ENCODE measurements at regions not wholly inside any gene's neighbourhood (a gene's known extent, or its start where the extent isn't known, plus 50 kb on each side); places are given as distances from the start of the nearest gene placed in this dataset.

- Histone ChIP-seq H4K20me1 (ENCODE audit: insufficient read depth, low read length) (no peaks in the 10 kb centered on the region), H3K4me2 (ENCODE audit: insufficient read depth, low read length) (no peak overlapping the region), H2AFZ (ENCODE audit: low read length) (no peak overlapping the region), H3K27me3 (ENCODE audit: insufficient read depth, low read length) (no peaks in the 10 kb centered on the region), H3K4me3 (ENCODE audit: insufficient read depth, low read length) (no peak overlapping the region), H3K9me3 (ENCODE audit: low read depth, low read length) (no peaks in the 10 kb centered on the region), H3K36me3 (ENCODE audit: insufficient read depth, low read length) (no peaks in the 10 kb centered on the region), H3K4me1 (ENCODE audit: insufficient read depth, low read length) (no peaks in the 10 kb centered on the region), H3K79me2 (ENCODE audit: insufficient read depth, low read length) (no peaks in the 10 kb centered on the region), H3K27ac (ENCODE audit: low read depth, low read length) (no peak overlapping the region)
- no peak for DNase-seq (ENCODE audit: insufficient read length, low spot score, missing footprints)
- no peak for TF ChIP-seq CTCF (IDR thresholded peaks at IDR 0.05; ENCODE audit: extremely low read depth, low read depth, low read length)
These were observed 681.0 kb downstream of the DIPK2A start for GRCh38 chr3:144652573-144652972.

- H3K27ac ChIP-seq (ENCODE audit: low read depth, low read length), result no peak overlapping the region
- H3K36me3 ChIP-seq (ENCODE audit: insufficient read depth, low read length), result no peaks in the 10 kb centered on the region
- no peaks in the 10 kb centered on the region for H3K4me1 ChIP-seq (ENCODE audit: insufficient read depth, low read length)
- no peak for TF ChIP-seq CTCF (IDR thresholded peaks at IDR 0.05; ENCODE audit: extremely low read depth, low read depth, low read length)
- H3K27me3 ChIP-seq (ENCODE audit: insufficient read depth, low read length), result no peaks in the 10 kb centered on the region
- no peak overlapping the region for H3K4me3 ChIP-seq (ENCODE audit: insufficient read depth, low read length)
- no peaks in the 10 kb centered on the region for H4K20me1 ChIP-seq (ENCODE audit: insufficient read depth, low read length)
- no peaks in the 10 kb centered on the region for H3K9me3 ChIP-seq (ENCODE audit: low read depth, low read length)
- H2AFZ ChIP-seq (ENCODE audit: low read length), result no peak overlapping the region
- no peaks in the 10 kb centered on the region for H3K79me2 ChIP-seq (ENCODE audit: insufficient read depth, low read length)
- H3K4me2 ChIP-seq (ENCODE audit: insufficient read depth, low read length), result no peak overlapping the region
- no peak for DNase-seq (ENCODE audit: insufficient read length, low spot score, missing footprints)
These were observed 683.8 kb downstream of the DIPK2A start for GRCh38 chr3:144655423-144655822.

- no peak for TF ChIP-seq CTCF (IDR thresholded peaks at IDR 0.05; ENCODE audit: extremely low read depth, low read depth, low read length)
- Histone ChIP-seq H3K4me3 (ENCODE audit: insufficient read depth, low read length) (no peak overlapping the region), H3K36me3 (ENCODE audit: insufficient read depth, low read length) (no peaks in the 10 kb centered on the region)
These were observed 688.6 kb downstream of the DIPK2A start for GRCh38 chr3:144660186-144660585.

GRCh38 chr3:144662729-144663128 is 691.1 kb downstream of the DIPK2A start:
- Histone ChIP-seq H3K4me2 (ENCODE audit: insufficient read depth, low read length) (no peak overlapping the region), H3K79me2 (ENCODE audit: insufficient read depth, low read length) (no peaks in the 10 kb centered on the region), H3K9me3 (ENCODE audit: low read depth, low read length) (no peaks in the 10 kb centered on the region), H3K27me3 (ENCODE audit: insufficient read depth, low read length) (no peaks in the 10 kb centered on the region), H4K20me1 (ENCODE audit: insufficient read depth, low read length) (no peaks in the 10 kb centered on the region), H3K4me3 (ENCODE audit: insufficient read depth, low read length) (no peak overlapping the region), H3K36me3 (ENCODE audit: insufficient read depth, low read length) (no peaks in the 10 kb centered on the region), H3K27ac (ENCODE audit: low read depth, low read length) (no peak overlapping the region), H2AFZ (ENCODE audit: low read length) (no peak overlapping the region), H3K4me1 (ENCODE audit: insufficient read depth, low read length) (no peaks in the 10 kb centered on the region)
- no peak for TF ChIP-seq CTCF (IDR thresholded peaks at IDR 0.05; ENCODE audit: extremely low read depth, low read depth, low read length)
- DNase-seq (ENCODE audit: insufficient read length, low spot score, missing footprints), result no peak

More at GRCh38 chr3:144660186-144660585, 688.6 kb downstream of the DIPK2A start:
- H4K20me1 ChIP-seq (ENCODE audit: insufficient read depth, low read length), result no peaks in the 10 kb centered on the region
- no peak overlapping the region for H2AFZ ChIP-seq (ENCODE audit: low read length)
- H3K79me2 ChIP-seq (ENCODE audit: insufficient read depth, low read length), result no peaks in the 10 kb centered on the region
- H3K27ac ChIP-seq (ENCODE audit: low read depth, low read length), result no peak overlapping the region
- H3K9me3 ChIP-seq (ENCODE audit: low read depth, low read length), result no peaks in the 10 kb centered on the region
- H3K4me2 ChIP-seq (ENCODE audit: insufficient read depth, low read length), result no peak overlapping the region
- H3K27me3 ChIP-seq (ENCODE audit: insufficient read depth, low read length), result no peaks in the 10 kb centered on the region
- H3K4me1 ChIP-seq (ENCODE audit: insufficient read depth, low read length), result no peaks in the 10 kb centered on the region
- DNase-seq (ENCODE audit: insufficient read length, low spot score, missing footprints), result no peak

Measured in osteoblast (primary cell).